ENCODE measurements at regions not wholly inside any gene's neighbourhood (a gene's known extent, or its start where the extent isn't known, plus 50 kb on each side); places are given as distances from the start of the nearest gene placed in this dataset.

DNA sequence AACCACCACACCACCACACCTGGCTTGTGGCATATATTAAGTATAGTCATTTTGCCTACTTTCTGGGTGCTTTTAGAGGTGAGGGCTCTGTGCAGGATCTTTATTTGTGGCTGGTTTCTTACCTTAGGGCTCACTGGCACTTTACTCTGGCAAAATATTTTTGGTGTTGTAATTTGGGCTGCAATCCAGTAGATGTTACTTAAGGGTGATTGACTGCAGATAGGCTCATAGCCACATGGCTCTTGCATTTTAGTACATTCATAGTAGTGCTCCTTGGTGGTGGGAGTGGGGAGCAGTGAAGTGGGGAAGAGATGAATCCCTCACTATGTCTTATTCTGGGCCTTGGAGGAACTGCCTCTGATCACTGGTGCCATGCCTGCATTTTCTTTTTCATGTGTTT, 376.1 kb upstream of the GRIN3A start:
- no peak for ATAC-seq
- no peak overlapping the region for H3K4me3 Mint-ChIP-seq
- H3K9me3 Mint-ChIP-seq = peaks cover 8% of the 10 kb centered on the region
- no peak for DNase-seq
- no peaks in the 10 kb centered on the region for H3K27me3 Mint-ChIP-seq
- H3K27ac Mint-ChIP-seq = no peak overlapping the region
- no peaks in the 10 kb centered on the region for H3K36me3 Mint-ChIP-seq (ENCODE audit: low read depth)
- intact Hi-C loops (cut with micrococcal nuclease) = no loop called here
- ChIA-PET POLR2A (no interaction called here), CTCF (no interaction called here)
- TF ChIP-seq CTCF (IDR thresholded peaks at IDR 0.05) = no peak
- H3K4me1 Mint-ChIP-seq (ENCODE audit: low read depth) = no peaks in the 10 kb centered on the region

- ATAC-seq = no peak
- intact Hi-C loops (cut with micrococcal nuclease) = no loop called here
- POLR2A ChIA-PET = no interaction called here
- Mint-ChIP-seq H3K27me3 (no peaks in the 10 kb centered on the region), H3K9me3 (peaks cover 5% of the 10 kb centered on the region), H3K36me3 (ENCODE audit: low read depth) (no peaks in the 10 kb centered on the region), H3K27ac (no peak overlapping the region), H3K4me3 (no peak overlapping the region), H3K4me1 (ENCODE audit: low read depth) (no peaks in the 10 kb centered on the region)
- CTCF ChIA-PET = no interaction called here
- DNase-seq = no peak
- TF ChIP-seq CTCF (IDR thresholded peaks at IDR 0.05) = no peak
Measured at GRCh38 chr9:102113191-102113590, 374.7 kb upstream of the GRIN3A start.

DNA sequence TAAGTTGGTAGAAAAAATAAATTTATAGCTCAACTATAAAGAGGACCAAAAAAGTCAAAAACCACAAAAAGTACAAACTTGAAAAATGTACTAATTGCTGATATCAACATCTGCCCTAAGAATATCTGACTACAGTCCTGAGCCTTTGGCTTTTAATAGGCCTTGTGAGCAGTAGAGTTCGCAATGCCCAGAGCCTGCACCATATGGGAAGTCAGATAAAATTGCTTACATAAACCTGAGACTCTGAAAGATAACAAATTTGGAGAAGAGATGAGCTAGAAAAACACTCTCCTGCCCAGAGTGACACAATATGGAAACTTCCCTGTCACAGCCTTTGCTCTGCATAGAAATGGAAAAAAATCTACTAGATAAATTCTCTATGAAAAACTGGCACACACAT, 368.0 kb upstream of the GRIN3A start:
- Mint-ChIP-seq H3K4me1 (ENCODE audit: low read depth) (no peaks in the 10 kb centered on the region), H3K27ac (no peak overlapping the region), H3K4me3 (no peak overlapping the region), H3K9me3 (peaks cover 4% of the 10 kb centered on the region), H3K27me3 (no peaks in the 10 kb centered on the region), H3K36me3 (ENCODE audit: low read depth) (no peaks in the 10 kb centered on the region)
- POLR2A ChIA-PET = no interaction called here
- CTCF ChIA-PET = no interaction called here
- TF ChIP-seq CTCF (IDR thresholded peaks at IDR 0.05) = no peak
- intact Hi-C loops (cut with micrococcal nuclease) = no loop called here
- ATAC-seq (no peak), DNase-seq (no peak)

DNA sequence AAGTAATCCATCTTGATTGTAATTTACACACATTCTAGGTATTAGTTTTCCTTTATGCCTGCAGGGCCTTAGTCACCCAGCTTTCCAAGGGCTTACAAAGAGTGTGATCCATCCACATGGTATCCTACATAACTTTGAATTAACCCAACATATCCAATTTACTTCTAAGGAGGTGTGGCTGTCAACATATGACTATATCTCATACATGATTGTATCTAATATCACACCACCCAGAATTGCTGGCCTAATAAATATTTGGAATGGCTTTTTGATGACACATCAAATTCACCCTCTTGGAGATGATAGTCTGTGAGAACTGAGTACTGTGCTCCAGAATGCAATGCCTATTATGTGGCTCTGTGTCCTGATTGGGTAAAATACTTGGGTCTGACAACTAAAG, 363.3 kb upstream of the GRIN3A start:
- DNase-seq (no peak), ATAC-seq (no peak)
- Mint-ChIP-seq H3K36me3 (ENCODE audit: low read depth) (no peaks in the 10 kb centered on the region), H3K27ac (no peak overlapping the region), H3K27me3 (no peaks in the 10 kb centered on the region), H3K4me1 (ENCODE audit: low read depth) (no peaks in the 10 kb centered on the region), H3K4me3 (no peak overlapping the region), H3K9me3 (peaks cover 3% of the 10 kb centered on the region)
- ChIA-PET CTCF (no interaction called here), POLR2A (no interaction called here)
- intact Hi-C loops (cut with micrococcal nuclease) = no loop called here
- no peak for TF ChIP-seq CTCF (IDR thresholded peaks at IDR 0.05)

- ATAC-seq (no peak), DNase-seq (no peak)
- H3K36me3 Mint-ChIP-seq (ENCODE audit: low read depth) = no peaks in the 10 kb centered on the region
- no peaks in the 10 kb centered on the region for H3K27me3 Mint-ChIP-seq
- peaks cover 2% of the 10 kb centered on the region for H3K9me3 Mint-ChIP-seq
- H3K27ac Mint-ChIP-seq = no peak overlapping the region
- TF ChIP-seq CTCF (IDR thresholded peaks at IDR 0.05) = no peak
- CTCF ChIA-PET = no interaction called here
- intact Hi-C loops (cut with micrococcal nuclease) = no loop called here
- H3K4me1 Mint-ChIP-seq (ENCODE audit: low read depth) = no peaks in the 10 kb centered on the region
- no peak overlapping the region for H3K4me3 Mint-ChIP-seq
- POLR2A ChIA-PET = no interaction called here
Measured at GRCh38 chr9:102087141-102087540, 348.7 kb upstream of the GRIN3A start.

Measured in activated CD8-positive, alpha-beta T cell treated with anti-CD3 and anti-CD28 coated beads for 36 hours (primary cell).